ENCODE measurements at regions not wholly inside any gene's neighbourhood (a gene's known extent, or its start where the extent isn't known, plus 50 kb on each side); places are given as distances from the start of the nearest gene placed in this dataset.

DNA sequence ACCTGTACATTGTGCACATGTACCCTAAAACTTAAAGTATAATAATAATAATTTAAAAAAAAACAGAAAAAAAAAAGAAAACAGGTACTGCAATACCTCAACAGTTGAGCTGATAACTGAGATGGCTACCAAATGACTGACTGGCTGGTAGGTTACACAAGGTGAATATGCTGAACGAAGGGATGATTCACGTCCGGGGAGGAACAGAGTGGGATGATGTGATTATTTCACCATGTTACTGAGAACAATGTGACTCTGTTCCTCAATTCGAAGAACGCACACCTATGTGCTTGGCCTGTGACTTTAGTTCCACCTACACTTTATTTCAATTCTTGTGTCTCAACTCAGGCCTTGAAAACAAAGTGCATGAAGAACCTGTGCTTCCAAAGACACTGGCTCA, 111.7 kb downstream of the CXXC4 start:
- Mint-ChIP-seq H3K9me3 (peaks cover 18% of the 10 kb centered on the region), H3K4me3 (no peak overlapping the region), H3K4me1 (ENCODE audit: low read depth) (no peaks in the 10 kb centered on the region), H3K27me3 (no peaks in the 10 kb centered on the region), H3K36me3 (ENCODE audit: low read depth) (no peaks in the 10 kb centered on the region), H3K27ac (no peak overlapping the region)
- no peak for ATAC-seq (ENCODE audit: poor library complexity)
- no peaks in the 10 kb centered on the region for H3K9me3 ChIP-seq (ENCODE audit: control insufficient read depth in 1 of 2, insufficient read depth in 1 of 2, low read length in 2 of 2)
- no peak overlapping the region for H3K4me3 ChIP-seq (ENCODE audit: low read length)
- H3K27ac ChIP-seq (ENCODE audit: low read depth in 1 of 2, low read length in 2 of 2): no peak overlapping the region
- H3K4me1 ChIP-seq (ENCODE audit: insufficient read depth, low read length): no peaks in the 10 kb centered on the region
- intact Hi-C loops (cut with DNase I, micrococcal nuclease): no loop called here
- POLR2A ChIA-PET: no interaction called here
- no peaks in the 10 kb centered on the region for H3K36me3 ChIP-seq (ENCODE audit: insufficient read depth, low read length)
- CTCF ChIA-PET: no interaction called here
- TF ChIP-seq CTCF (IDR thresholded peaks at IDR 0.05): no peak
- no peaks in the 10 kb centered on the region for H3K27me3 ChIP-seq (ENCODE audit: control insufficient read depth in 1 of 2, insufficient read depth in 2 of 2, low read length in 2 of 2)
- DNase-seq: no peak

DNA sequence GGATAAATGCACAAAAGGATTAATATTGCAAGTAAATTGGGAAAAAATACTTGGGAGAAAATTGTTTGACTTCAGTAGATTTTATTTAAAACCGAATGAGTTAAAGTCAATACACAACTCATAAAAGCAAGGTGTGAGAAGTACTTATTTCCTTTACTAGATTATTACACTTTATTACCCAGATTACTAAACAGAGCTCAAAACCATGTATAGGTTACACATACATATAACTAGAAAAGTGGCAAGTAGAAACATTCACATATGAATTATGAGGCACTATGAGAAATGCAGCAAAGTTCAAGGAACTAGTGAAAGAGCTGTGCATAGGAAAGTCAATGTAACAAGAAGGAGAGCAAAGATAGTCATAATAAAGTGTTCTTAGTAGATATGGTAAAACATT, 113.0 kb downstream of the CXXC4 start:
- Mint-ChIP-seq H3K9me3 (peaks cover 16% of the 10 kb centered on the region), H3K4me1 (ENCODE audit: low read depth) (no peaks in the 10 kb centered on the region), H3K4me3 (no peak overlapping the region), H3K27ac (no peak overlapping the region), H3K27me3 (no peaks in the 10 kb centered on the region), H3K36me3 (ENCODE audit: low read depth) (no peaks in the 10 kb centered on the region)
- Histone ChIP-seq H3K4me3 (ENCODE audit: low read length) (no peak overlapping the region), H3K36me3 (ENCODE audit: insufficient read depth, low read length) (no peaks in the 10 kb centered on the region), H3K27me3 (ENCODE audit: control insufficient read depth in 1 of 2, insufficient read depth in 2 of 2, low read length in 2 of 2) (no peaks in the 10 kb centered on the region), H3K27ac (ENCODE audit: low read depth in 1 of 2, low read length in 2 of 2) (no peak overlapping the region), H3K4me1 (ENCODE audit: insufficient read depth, low read length) (no peaks in the 10 kb centered on the region), H3K9me3 (ENCODE audit: control insufficient read depth in 1 of 2, insufficient read depth in 1 of 2, low read length in 2 of 2) (no peaks in the 10 kb centered on the region)
- no peak for TF ChIP-seq CTCF (IDR thresholded peaks at IDR 0.05)
- POLR2A ChIA-PET: no interaction called here
- ATAC-seq (ENCODE audit: poor library complexity): no peak
- no peak for DNase-seq
- CTCF ChIA-PET: no interaction called here
- intact Hi-C loops (cut with DNase I, micrococcal nuclease): no loop called here

GRCh38 chr4:104365618-104366017, 129.1 kb downstream of the CXXC4 start:
- intact Hi-C loops (cut with DNase I, micrococcal nuclease): no loop called here
- CTCF ChIA-PET: no interaction called here
- no peak overlapping the region for H3K4me3 ChIP-seq (ENCODE audit: low read length)

More at GRCh38 chr4:104365618-104366017, 129.1 kb downstream of the CXXC4 start:
- POLR2A ChIA-PET: no interaction called here
- H3K4me1 ChIP-seq (ENCODE audit: insufficient read depth, low read length): no peaks in the 10 kb centered on the region
- no peak overlapping the region for H3K4me3 Mint-ChIP-seq
- no peaks in the 10 kb centered on the region for H3K27me3 ChIP-seq (ENCODE audit: control insufficient read depth in 1 of 2, insufficient read depth in 2 of 2, low read length in 2 of 2)
- H3K27ac Mint-ChIP-seq: no peak overlapping the region
- DNase-seq (no peak), ATAC-seq (ENCODE audit: poor library complexity) (no peak)
- H3K9me3 Mint-ChIP-seq: peaks cover 5% of the 10 kb centered on the region
- no peaks in the 10 kb centered on the region for H3K36me3 ChIP-seq (ENCODE audit: insufficient read depth, low read length)
- peaks cover 0 to 5% of the 10 kb centered on the region in 2 experiments for H3K9me3 ChIP-seq (ENCODE audit: control insufficient read depth in 1 of 2, insufficient read depth in 1 of 2, low read length in 2 of 2)
- no peaks in the 10 kb centered on the region for H3K36me3 Mint-ChIP-seq (ENCODE audit: low read depth)
- H3K27ac ChIP-seq (ENCODE audit: low read depth in 1 of 2, low read length in 2 of 2): no peak overlapping the region
- H3K4me1 Mint-ChIP-seq (ENCODE audit: low read depth): no peaks in the 10 kb centered on the region
- H3K27me3 Mint-ChIP-seq: no peaks in the 10 kb centered on the region
- no peak for TF ChIP-seq CTCF (IDR thresholded peaks at IDR 0.05)

All from CD4-positive, alpha-beta T cell (primary cell).